Erythroblast (primary cell): ENCODE measurements at regions not wholly inside any gene's neighbourhood (a gene's known extent, or its start where the extent isn't known, plus 50 kb on each side); places are given as distances from the start of the nearest gene placed in this dataset.
"Not testable (repeated sequence)": the region's sequence is repeated elsewhere in the genome, so short reads cannot be mapped to it uniquely, and the experiment has no call there.

Source experiments
- DNase-seq, 2 experiments: peaks; one replicate each; lab custom pipeline; 2025; lab: John Stamatoyannopoulos, UW
- GATA1 ChIP-seq: IDR thresholded peaks from 2 replicates; pipeline ENCODE4 v1.6.1; 2011; ENCODE audit warnings: low read depth, mild to moderate bottlenecking, control low read depth, low read length, moderate library complexity
- POLR2A ChIP-seq: IDR thresholded peaks from 2 replicates; pipeline ENCODE4 v1.6.1; 2011; ENCODE audit warnings: mild to moderate bottlenecking, low read length

DNA sequence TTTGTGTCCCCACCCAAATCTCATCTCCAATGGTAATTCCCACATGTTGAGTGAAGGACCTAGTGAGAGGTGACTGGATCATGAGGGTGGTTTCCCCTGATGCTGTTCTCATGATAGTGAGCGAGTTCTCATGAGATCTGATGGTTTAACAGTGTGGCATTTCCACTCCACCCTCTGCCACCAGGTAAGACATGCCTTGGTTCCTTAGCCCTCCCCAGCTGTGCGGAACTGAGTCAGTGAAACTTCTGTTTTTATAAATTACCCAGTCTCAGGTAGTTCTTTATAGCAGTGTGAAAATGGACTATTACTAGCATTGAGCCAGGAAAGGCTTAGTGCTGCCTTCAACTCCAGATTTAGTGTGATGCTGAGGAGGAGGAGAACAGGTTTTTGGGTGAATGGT, 222.2 kb downstream of the ADRA2A start:
- TF ChIP-seq GATA1 (no peak), POLR2A (no peak)
- DNase-seq: no peak

DNA sequence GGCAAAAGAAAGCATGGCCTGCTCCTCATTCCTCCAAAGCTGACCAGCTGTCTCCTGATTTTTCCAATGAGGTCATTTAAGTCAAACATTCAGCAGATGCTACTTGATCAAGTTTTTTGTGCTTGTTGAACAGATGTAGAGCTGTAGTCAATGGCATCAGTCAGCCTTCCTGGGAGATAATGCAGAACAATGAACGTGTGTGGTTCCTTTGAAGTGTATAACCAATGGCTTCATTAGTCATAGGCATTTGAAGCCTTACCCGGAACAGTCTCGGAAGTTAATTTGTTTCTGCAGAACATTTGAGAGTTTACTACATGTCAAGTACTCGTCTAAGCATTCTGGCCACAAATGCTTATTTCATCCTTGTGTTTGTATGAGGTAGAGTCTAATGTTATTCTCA, 227.1 kb downstream of the ADRA2A start:
- no peak for DNase-seq
- TF ChIP-seq POLR2A (no peak), GATA1 (no peak)

DNA sequence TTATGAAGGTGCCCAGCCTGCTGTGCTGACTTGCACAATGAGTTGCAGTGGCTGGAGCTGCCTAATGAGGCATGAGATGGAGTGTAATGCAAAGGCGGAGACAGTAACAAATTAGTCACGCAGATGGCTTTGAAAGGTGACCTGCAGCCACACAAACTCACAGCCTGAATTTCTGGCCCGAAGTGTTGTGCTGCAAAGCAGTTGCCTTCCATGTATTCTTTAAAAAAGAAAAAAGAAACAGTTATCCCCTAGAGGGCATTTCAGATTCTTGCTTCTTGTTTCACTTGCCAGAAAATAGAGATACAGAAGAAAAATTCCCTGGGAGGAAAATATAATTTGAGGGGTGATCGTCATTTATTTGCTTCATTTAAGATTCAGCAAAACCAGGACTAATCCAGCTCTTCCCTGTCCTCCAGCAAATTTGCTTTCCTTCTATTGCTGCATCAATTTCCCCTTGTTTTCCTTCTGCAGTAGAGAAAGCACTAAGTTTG, 239.9 kb downstream of the ADRA2A start:
- no peak for DNase-seq
- TF ChIP-seq GATA1 (no peak), POLR2A (no peak)

DNA sequence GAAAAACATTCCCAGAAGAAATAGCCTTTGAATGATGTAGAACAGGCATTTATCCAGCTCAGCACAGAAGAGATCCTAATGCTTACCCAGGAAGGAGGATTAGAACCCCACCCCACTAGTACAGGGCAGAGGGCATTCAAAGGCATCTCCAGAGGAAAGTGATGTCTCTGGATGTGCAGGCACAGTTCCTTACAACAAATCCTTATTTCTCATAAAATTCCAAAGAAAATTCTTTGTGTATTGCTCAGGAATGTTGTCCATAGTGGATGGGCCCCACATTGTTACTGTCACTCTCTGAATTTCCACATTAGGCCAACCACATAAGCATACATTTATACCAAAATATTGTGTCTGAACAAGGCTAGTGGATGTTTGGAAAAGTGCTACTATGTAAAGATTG, 243.0 kb downstream of the ADRA2A start:
- DNase-seq: no peak
- no peak for TF ChIP-seq POLR2A
- no peak for TF ChIP-seq GATA1

DNA sequence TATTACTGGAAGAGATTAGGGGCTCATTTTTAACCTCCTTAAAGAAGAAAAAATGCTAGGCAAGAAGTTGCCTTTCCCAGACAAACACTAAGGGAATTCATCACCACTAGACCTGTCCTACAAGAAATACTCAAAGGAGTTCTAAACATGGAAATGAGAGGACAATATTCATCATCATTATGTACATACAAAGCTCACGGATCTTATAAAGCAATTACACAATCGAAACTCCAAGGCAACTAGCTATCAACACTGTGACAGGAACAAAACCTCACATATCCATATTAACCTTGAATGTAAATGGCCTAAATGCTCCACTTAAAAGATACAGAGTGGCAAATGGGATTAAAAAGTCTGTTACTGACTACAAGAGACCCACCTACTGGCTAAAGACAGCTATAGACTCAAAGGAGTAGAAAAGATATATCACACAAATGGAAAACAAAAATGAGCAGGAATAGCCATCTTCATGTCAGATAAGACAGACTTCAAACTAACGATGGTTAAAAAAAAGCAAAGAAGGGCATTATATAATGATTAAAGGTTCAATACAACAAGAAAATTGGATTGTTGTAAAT, 246.6 kb downstream of the ADRA2A start:
- TF ChIP-seq GATA1: no peak
- no peak for TF ChIP-seq POLR2A

DNA sequence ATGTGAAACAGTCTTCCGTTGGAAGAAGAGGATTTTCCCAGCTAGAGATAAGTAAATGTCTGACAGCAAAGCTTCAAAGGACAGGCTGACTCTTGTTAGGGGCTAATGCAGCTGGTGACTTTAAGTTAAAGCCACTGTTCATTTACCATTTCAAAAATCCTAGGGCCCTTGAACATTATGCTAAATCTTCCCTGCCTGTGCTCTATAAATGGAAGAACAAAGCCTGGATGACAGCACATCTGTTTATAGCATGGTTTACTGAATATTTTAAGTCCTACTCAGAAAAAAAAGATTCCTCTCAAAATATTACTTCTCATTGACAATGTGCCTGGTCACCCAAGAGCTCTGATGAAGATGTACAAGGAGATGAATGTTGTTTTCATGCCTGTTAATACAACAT, 255.3 kb downstream of the ADRA2A start:
- DNase-seq: not testable (repeated sequence)

More for the DNA sequence above, 246.6 kb downstream of the ADRA2A start:
- DNase-seq: peak in 1 of 2 experiments; percentile 2

DNA sequence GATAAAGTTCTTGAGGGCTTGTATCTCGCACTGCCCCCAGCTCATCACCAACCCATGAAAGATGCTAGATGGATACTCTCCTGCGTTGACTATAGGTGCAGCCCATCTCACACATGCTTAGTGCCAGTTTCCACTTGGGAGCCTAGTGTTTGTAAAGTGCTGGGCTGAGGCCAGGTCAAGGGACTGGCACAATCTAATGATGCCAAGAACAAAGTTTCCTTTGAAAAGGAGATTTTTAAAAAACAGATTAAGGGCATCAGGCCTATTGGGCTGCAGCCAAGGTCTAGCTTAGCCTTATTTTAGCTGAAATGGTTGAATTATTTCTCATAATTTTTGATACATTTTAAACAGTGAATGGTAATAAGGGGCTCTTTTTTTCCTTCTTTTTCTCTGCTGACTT, 259.0 kb downstream of the ADRA2A start:
- DNase-seq: no peak
- TF ChIP-seq GATA1 (no peak), POLR2A (no peak)

DNA sequence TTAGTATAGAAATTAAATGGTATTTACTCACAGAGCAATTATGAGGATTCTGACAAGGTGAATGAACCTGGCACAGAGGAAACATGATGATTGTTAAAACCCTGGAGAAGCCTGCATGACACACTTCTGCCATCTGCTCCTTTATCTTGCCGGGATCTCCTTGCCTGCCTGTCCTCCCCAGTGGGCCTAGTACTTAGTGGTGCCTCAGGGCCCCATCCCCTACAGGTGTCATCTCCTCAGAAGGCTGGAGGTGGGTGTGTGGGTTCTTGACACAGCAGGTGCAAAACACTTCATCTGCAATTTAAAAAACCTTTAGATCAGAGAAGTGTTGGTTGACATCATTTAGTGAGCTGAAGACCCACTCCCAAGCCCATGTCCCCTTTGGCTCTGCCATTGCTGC, 261.2 kb downstream of the ADRA2A start:
- DNase-seq: no peak
- no peak for TF ChIP-seq POLR2A

DNA sequence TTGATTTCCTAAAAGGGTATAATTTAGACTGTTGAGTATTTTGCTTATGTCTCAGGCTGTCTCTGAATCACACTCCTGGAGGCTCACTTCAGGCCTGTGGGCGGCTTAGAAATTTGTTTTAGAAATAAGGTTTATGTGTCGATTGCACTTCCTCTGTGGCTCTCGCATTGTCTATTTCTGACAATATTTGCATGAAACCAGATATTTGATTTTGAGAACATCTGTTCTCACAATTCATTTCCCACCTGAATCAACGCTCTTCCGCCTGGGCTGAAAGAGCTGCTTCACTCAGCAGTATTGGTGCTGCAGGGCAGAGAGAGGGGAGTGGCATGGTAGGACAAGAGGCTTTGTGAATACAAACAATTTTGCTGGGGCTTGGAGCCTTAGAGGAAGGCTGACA, 262.0 kb downstream of the ADRA2A start:
- DNase-seq: no peak
- TF ChIP-seq POLR2A (no peak), GATA1 (no peak)

DNA sequence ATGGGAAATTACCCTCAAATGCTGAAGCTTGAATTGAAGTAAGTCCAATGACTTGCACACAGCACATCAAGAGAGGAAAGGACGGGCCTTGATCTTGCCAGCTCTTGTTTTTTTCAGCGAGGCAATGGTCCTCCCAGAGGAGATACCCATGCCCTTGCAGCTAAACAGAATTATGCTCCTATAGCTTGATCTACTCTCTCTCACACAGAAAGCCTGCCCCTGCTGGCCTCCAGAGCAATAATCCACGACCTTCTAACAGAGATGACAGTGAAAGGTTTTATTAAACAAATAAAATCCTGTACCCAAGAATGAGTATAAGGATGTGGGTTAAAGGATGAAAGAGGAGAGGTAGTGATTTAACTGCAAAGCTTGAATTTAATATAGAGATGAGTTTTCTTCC, 268.0 kb downstream of the ADRA2A start:
- no peak for DNase-seq

DNA sequence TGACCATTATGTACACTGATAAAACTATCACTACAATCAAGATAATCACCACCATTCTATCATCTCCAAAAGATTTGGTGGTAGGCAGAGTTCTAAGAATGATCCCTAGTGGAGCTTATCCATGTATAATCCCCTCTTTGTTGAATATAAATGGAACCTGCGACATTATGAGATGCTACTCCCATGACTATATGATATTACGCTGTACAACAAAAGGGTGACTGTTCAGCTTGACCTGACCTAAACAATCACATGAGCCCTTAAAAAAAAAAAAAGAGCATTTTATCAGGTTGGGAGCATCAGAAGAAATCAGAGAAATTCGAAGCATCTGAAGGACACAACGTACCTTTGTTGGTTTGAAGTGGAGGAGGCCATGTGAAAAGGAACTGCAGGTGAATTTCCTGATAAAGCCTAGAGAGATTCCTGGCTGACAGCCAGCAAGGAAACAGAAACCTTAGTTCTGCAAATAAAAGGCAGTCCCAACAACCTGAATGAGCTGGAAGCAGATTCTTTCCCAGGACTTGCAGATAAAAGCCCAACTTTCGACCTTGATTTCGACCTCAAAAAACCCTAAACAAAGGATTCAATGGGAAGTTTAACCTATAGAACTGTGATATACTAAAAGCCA, 270.7 kb downstream of the ADRA2A start:
- no peak for DNase-seq
- TF ChIP-seq GATA1: no peak
- TF ChIP-seq POLR2A: no peak

More for the DNA sequence above, 268.0 kb downstream of the ADRA2A start:
- no peak for TF ChIP-seq POLR2A
- no peak for TF ChIP-seq GATA1

DNA sequence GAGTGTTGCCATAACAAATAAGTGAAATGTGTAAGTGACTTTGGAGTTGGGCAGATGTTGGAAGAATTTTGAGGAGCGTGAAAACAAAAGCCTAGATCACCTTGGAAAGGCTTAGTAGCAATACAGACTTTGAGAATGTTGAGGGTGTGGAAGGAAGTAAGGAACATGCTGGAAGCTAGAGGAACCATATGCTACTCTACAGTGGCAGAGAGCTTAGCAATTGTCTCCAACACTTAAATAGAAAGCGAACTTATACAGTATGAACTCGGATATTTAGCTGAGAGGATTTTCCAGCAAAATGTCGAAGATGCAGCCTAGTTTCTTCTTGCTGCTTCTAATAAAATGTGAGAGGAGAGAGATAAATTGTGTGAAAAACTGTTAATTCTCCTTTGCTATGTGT, 271.2 kb downstream of the ADRA2A start:
- no peak for DNase-seq
- TF ChIP-seq POLR2A (no peak), GATA1 (no peak)

DNA sequence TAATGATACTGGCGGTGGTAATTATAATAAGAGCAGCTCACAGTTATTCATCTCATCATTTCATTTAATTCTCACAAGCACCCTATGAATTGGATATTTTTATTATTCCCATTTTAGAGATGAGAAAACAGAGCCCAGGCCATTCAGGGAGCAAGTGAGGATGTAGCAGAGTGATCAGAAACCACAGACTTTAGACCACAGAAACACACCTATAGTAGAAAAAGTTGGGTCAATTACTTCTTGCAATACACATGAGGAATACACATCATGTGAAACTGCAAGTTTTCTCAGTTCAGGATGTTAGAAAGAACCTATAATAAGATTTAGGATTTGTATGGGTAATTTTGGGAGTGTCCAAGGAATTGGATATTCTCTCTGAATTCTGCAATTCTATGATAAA, 278.0 kb downstream of the ADRA2A start:
- DNase-seq: no peak
- TF ChIP-seq POLR2A: no peak
- no peak for TF ChIP-seq GATA1

DNA sequence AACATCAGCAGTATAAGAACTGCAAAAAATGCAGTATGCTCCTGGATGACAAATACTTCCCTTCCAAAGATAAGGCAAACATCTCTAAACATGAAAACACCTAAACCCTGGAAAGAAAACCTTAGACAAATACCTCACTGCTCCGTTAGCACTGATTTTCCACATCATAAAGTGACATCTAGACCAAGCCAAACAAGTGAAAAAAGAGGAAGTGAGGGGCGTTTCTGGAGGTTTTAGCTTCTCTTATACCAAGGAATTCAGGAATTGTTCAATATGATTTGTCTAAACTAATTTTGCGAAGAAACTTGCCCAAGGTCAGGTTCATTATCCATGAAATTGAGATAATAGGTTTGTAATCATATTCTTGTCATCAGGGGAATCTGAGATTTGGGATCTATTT, 279.7 kb downstream of the ADRA2A start:
- TF ChIP-seq GATA1 (no peak), POLR2A (no peak)
- no peak for DNase-seq

DNA sequence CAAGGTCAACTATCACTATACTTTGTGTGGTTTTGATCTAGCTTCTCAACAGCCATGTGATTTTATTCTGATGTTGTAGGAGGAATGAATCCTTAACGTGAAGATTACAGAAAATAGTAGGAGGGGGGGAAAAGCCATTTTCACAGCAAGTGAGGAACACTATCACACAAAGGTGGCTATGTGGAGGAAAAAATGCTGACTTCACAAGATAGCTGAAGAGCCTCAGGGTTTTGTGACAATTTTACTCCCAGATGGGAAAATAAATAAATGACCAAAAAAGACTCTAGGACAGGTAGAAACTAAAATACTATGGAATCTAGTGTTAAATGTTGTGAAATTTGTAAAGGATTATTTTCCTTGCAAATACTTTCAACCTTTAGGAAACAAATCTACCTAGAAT, 281.0 kb downstream of the ADRA2A start:
- no peak for DNase-seq
- TF ChIP-seq POLR2A (no peak), GATA1 (no peak)
